ENCODE measurements at regions not wholly inside any gene's neighbourhood (a gene's known extent, or its start where the extent isn't known, plus 50 kb on each side); places are given as distances from the start of the nearest gene placed in this dataset.

DNA sequence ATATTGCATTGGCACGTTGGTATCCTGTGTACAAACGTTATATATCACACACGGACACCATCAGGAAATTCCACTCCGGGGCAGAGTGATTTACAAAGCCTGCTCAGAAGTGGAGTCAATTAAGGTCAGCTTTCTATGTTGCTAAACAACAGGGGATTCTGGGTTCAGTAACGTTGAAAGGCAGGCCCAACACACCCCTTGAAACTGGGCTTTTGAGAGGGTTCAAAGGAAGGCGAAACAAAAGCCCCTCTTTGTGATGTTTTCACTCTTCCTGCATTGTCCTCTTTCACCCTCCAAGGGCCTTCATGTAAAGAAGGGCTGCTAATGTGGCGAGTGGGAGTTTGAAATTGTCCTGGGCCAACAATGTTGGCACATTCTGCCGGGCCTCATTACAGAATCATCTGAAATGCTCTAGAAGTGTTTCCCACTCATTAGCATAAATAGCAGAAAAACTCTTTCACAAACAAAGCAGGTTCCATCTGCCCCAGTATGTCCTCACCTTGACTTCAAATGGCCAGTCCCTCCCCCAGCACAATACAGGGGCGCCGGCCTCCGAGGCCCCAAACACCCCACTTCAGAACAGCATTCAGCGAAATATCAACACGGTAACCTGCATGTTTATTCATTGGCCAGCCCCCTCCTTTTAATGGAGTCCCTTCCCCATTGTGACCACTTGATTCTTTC lies 76.4 kb downstream of the HES1 start:
- no peaks in the 10 kb centered on the region for H3K9me3 ChIP-seq
- no peak overlapping the region for H3K4me3 ChIP-seq (ENCODE audit: low read depth in 1 of 2, low read length in 1 of 2)
- no peaks in the 10 kb centered on the region for H3K36me3 ChIP-seq
- TF ChIP-seq, protein P1, sequence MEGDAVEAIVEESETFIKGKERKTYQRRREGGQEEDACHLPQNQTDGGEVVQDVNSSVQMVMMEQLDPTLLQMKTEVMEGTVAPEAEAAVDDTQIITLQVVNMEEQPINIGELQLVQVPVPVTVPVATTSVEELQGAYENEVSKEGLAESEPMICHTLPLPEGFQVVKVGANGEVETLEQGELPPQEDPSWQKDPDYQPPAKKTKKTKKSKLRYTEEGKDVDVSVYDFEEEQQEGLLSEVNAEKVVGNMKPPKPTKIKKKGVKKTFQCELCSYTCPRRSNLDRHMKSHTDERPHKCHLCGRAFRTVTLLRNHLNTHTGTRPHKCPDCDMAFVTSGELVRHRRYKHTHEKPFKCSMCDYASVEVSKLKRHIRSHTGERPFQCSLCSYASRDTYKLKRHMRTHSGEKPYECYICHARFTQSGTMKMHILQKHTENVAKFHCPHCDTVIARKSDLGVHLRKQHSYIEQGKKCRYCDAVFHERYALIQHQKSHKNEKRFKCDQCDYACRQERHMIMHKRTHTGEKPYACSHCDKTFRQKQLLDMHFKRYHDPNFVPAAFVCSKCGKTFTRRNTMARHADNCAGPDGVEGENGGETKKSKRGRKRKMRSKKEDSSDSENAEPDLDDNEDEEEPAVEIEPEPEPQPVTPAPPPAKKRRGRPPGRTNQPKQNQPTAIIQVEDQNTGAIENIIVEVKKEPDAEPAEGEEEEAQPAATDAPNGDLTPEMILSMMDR (IDR thresholded peaks at IDR 0.05): no peak
- H3K27me3 ChIP-seq: peaks cover 54% of the 10 kb centered on the region
- no peaks in the 10 kb centered on the region for H3K4me1 ChIP-seq (ENCODE audit: control insufficient read depth in 1 of 2, insufficient read depth in 1 of 2, low read depth in 1 of 2, low read length in 1 of 2)
- H3K27ac ChIP-seq: no peak overlapping the region

DNA sequence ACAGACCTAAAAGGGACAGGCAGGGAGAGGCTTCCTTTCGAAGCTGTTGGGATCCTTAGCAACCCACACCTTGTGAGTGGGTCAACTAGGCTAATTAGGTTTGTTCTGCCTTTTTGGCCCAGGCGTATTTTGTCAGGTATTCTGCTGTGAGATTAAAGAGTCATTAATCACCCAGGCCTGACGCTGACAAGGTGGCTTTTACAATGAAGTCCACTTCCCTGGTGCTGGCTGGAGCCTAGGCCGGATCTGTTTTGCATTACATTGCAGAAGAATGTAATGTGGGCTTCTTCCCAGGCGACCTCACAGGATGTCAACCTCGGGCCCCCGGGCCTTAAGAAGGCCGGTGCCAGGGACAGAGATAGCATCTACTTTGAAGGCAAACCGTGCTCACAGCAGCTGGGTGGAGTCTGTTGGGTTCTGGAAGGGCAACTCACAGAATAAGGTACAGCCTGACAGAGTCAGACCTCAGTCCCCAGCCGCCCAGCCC lies 76.9 kb downstream of the HES1 start:
- Histone ChIP-seq H3K27ac (no peak overlapping the region), H3K4me3 (ENCODE audit: low read depth in 1 of 2, low read length in 1 of 2) (no peak overlapping the region), H3K9me3 (no peaks in the 10 kb centered on the region), H3K36me3 (no peaks in the 10 kb centered on the region), H3K27me3 (peaks cover 51% of the 10 kb centered on the region), H3K4me1 (ENCODE audit: control insufficient read depth in 1 of 2, insufficient read depth in 1 of 2, low read depth in 1 of 2, low read length in 1 of 2) (no peaks in the 10 kb centered on the region)
- TF ChIP-seq, protein P1 (IDR thresholded peaks at IDR 0.05): no peak

DNA sequence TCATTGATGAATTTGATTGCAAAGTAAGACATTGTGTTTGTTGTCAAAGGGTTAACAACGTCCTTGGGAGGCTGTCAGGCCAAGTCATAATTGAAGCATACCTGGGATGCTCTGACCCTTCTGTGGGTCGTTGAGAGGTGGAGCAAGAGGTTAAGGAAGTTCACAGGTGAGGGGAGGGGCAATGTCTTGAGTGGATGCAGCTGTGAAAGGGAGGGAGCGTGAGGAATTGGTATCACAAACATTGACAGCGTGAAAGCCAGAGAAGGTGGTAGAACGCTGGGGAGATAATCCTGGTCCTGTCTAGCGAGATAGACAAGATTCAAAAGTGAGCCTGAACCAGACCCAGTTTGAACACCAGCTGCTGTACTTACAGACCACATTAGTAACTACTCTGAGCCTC lies 79.4 kb downstream of the HES1 start:
- no peak overlapping the region for H3K4me3 ChIP-seq (ENCODE audit: low read depth in 1 of 2, low read length in 1 of 2)
- TF ChIP-seq, protein P1 (IDR thresholded peaks at IDR 0.05): no peak
- no peaks in the 10 kb centered on the region for H3K4me1 ChIP-seq (ENCODE audit: control insufficient read depth in 1 of 2, insufficient read depth in 1 of 2, low read depth in 1 of 2, low read length in 1 of 2)
- H3K27me3 ChIP-seq: peaks cover 54% of the 10 kb centered on the region
- H3K27ac ChIP-seq: no peak overlapping the region
- no peaks in the 10 kb centered on the region for H3K9me3 ChIP-seq
- no peaks in the 10 kb centered on the region for H3K36me3 ChIP-seq

- Histone ChIP-seq H3K4me3 (ENCODE audit: low read depth in 1 of 2, low read length in 1 of 2) (no peak overlapping the region), H3K27ac (no peak overlapping the region), H3K9me3 (no peaks in the 10 kb centered on the region), H3K4me1 (ENCODE audit: control insufficient read depth in 1 of 2, insufficient read depth in 1 of 2, low read depth in 1 of 2, low read length in 1 of 2) (no peaks in the 10 kb centered on the region), H3K36me3 (no peaks in the 10 kb centered on the region), H3K27me3 (peaks cover 36% of the 10 kb centered on the region)
- TF ChIP-seq, protein P1 (IDR thresholded peaks at IDR 0.05): no peak
These were observed 82.9 kb downstream of the HES1 start for GRCh38 chr3:194218646-194219453.

DNA sequence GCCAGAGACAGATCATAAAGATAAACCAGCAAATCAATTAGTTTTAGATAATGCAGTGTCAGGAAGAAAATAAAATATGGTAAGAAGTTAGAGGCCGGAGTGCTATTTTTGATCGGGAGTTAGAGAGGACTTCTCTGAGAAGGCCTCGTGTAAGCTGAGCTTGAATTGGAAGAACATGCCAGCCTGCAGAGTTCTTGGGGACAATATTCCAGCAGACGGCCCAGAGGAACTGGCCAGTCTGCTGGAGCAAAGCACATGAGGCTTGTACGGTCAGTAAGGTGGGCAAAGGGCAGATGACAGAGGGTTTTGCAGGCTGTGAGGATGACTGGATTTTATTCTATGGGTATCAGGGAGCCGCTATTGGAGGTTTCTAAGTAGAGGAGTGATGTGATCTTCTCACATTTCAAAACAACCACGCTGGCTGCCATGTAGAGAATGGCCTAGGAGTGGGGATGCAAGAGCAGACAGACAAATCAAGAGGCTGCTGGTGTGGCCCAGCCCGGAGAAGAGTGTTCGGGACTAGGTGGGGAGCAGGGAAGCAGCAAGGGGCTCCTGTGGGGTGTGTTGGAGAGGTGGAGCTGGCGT lies 84.0 kb downstream of the HES1 start:
- H3K27me3 ChIP-seq: peaks cover 36% of the 10 kb centered on the region
- no peak overlapping the region for H3K27ac ChIP-seq
- no peaks in the 10 kb centered on the region for H3K36me3 ChIP-seq
- H3K4me3 ChIP-seq (ENCODE audit: low read depth in 1 of 2, low read length in 1 of 2): no peak overlapping the region
- no peaks in the 10 kb centered on the region for H3K9me3 ChIP-seq
- TF ChIP-seq, protein P1 (IDR thresholded peaks at IDR 0.05): no peak
- peaks cover 2 to 6% of the 10 kb centered on the region in 2 experiments for H3K4me1 ChIP-seq (ENCODE audit: control insufficient read depth in 1 of 2, insufficient read depth in 1 of 2, low read depth in 1 of 2, low read length in 1 of 2)

Measured in neutrophil (primary cell).